DOHH2 (cell line): ENCODE measurements at regions not wholly inside any gene's neighbourhood (a gene's known extent, or its start where the extent isn't known, plus 50 kb on each side); places are given as distances from the start of the nearest gene placed in this dataset.

ENCODE experiments used
- H3F3A ChIP-seq: fragments of 200-600 bp; sonication (generic), shearing (Covaris generic); 2 replicates; pipeline ENCODE4 v1.6.0; 2016; ENCODE audit warnings: antibody characterized with exemption, mild to moderate bottlenecking; ENCODE audit not compliant: control insufficient read depth, insufficient read depth
- H3K27ac ChIP-seq: fragments of 200-600 bp; sonication (generic); 2 replicates; pipeline ENCODE4 v1.5.1; 2014; ENCODE audit warnings: low read depth, mild to moderate bottlenecking, low read length, moderate library complexity
- H3K27me3 ChIP-seq: fragments of 200-600 bp; sonication (generic); 2 replicates; pipeline ENCODE4 v1.6.1; 2014; ENCODE audit warnings: mild to moderate bottlenecking, low read length, mixed read lengths; ENCODE audit not compliant: control insufficient read depth
- H3K36me3 ChIP-seq: fragments of 200-600 bp; sonication (generic); 2 replicates; pipeline ENCODE4 v1.6.1; 2014; ENCODE audit warnings: mild to moderate bottlenecking, low read length, moderate library complexity, mixed read lengths; ENCODE audit not compliant: control insufficient read depth
- H3K4me1 ChIP-seq: fragments of 200-600 bp; sonication (generic); 2 replicates; pipeline ENCODE4 v1.6.1; 2014; ENCODE audit warnings: mild to moderate bottlenecking, low read length, mixed read lengths; ENCODE audit not compliant: control insufficient read depth
- H3K4me2 ChIP-seq: fragments of 200-600 bp; sonication (generic); 2 replicates; pipeline ENCODE4 v1.6.0; 2014; ENCODE audit warnings: mild to moderate bottlenecking, low read length, moderate library complexity
- H3K4me3 ChIP-seq: fragments of 200-600 bp; sonication (generic); 2 replicates; pipeline ENCODE4 v1.5.1; 2014; ENCODE audit warnings: mild to moderate bottlenecking, low read length, mixed read lengths
- H3K79me2 ChIP-seq: fragments of 200-600 bp; sonication (generic); 2 replicates; pipeline ENCODE4 v1.6.1; 2014; ENCODE audit warnings: mild to moderate bottlenecking, low read length, mixed read lengths; ENCODE audit not compliant: control insufficient read depth
- H3K9me2 ChIP-seq: fragments of 200-600 bp; sonication (generic); replicated peaks from 2 replicates; pipeline ENCODE4 v1.6.1; 2014; ENCODE audit warnings: mild to moderate bottlenecking, low read length, mixed read lengths; ENCODE audit not compliant: control insufficient read depth
- H3K9me3 ChIP-seq: fragments of 200-600 bp; sonication (generic); 2 replicates; pipeline ENCODE4 v1.6.1; 2014; ENCODE audit warnings: antibody characterized with exemption, low read length, mixed read lengths; ENCODE audit not compliant: control insufficient read depth, insufficient read depth
- H4K20me1 ChIP-seq: fragments of 200-600 bp; sonication (generic); 2 replicates; pipeline ENCODE4 v1.6.0; 2014; ENCODE audit warnings: low read depth, mild to moderate bottlenecking, antibody characterized with exemption, low read length, moderate library complexity; ENCODE audit not compliant: control insufficient read depth, insufficient read depth
- CTCF ChIP-seq: fragments of 200-600 bp; sonication (generic); IDR thresholded peaks from one replicate; pipeline ENCODE4 v1.5.1; 2014; ENCODE audit warnings: antibody characterized with exemption, mild to moderate bottlenecking, low read depth, low read length; ENCODE audit not compliant: poor library complexity, severe bottlenecking
- EZH2phosphoT487 ChIP-seq: fragments of 200-600 bp; sonication (generic); IDR thresholded peaks from 2 replicates; pipeline ENCODE4 v1.6.1; 2017; ENCODE audit warnings: borderline replicate concordance, mild to moderate bottlenecking, antibody characterized with exemption, low read length, moderate library complexity, mixed read lengths

GRCh38 chr5:166957782-166958181 is 1333.7 kb upstream of the WWC1 start:
- no peaks in the 10 kb centered on the region for H3K27me3 ChIP-seq
- no peaks in the 10 kb centered on the region for H3F3A ChIP-seq
- H3K4me1 ChIP-seq, result no peaks in the 10 kb centered on the region
- no peak overlapping the region for H3K27ac ChIP-seq
- H3K36me3 ChIP-seq, result no peaks in the 10 kb centered on the region
- no peak overlapping the region for H3K4me2 ChIP-seq
- TF ChIP-seq CTCF, result no peak
- no peak for TF ChIP-seq EZH2phosphoT487
- H3K4me3 ChIP-seq, result no peak overlapping the region
- H3K79me2 ChIP-seq, result no peaks in the 10 kb centered on the region
- no peaks in the 10 kb centered on the region for H3K9me2 ChIP-seq
- H4K20me1 ChIP-seq, result no peaks in the 10 kb centered on the region
- no peaks in the 10 kb centered on the region for H3K9me3 ChIP-seq

- no peaks in the 10 kb centered on the region for H3K9me2 ChIP-seq
- no peak overlapping the region for H3K27ac ChIP-seq
- no peaks in the 10 kb centered on the region for H3K27me3 ChIP-seq
- H4K20me1 ChIP-seq, result no peaks in the 10 kb centered on the region
- TF ChIP-seq EZH2phosphoT487 (no peak), CTCF (no peak)
- no peaks in the 10 kb centered on the region for H3K9me3 ChIP-seq
- no peaks in the 10 kb centered on the region for H3K4me1 ChIP-seq
- H3K36me3 ChIP-seq, result no peaks in the 10 kb centered on the region
- no peak overlapping the region for H3K4me3 ChIP-seq
- H3K79me2 ChIP-seq, result no peaks in the 10 kb centered on the region
- no peak overlapping the region for H3K4me2 ChIP-seq
- H3F3A ChIP-seq, result no peaks in the 10 kb centered on the region
These were observed 1331.7 kb upstream of the WWC1 start for GRCh38 chr5:166959766-166960165.

GRCh38 chr5:166961028-166961427 is 1330.4 kb upstream of the WWC1 start:
- Histone ChIP-seq H3K4me3 (no peak overlapping the region), H3K36me3 (no peaks in the 10 kb centered on the region), H3K27me3 (no peaks in the 10 kb centered on the region), H3F3A (no peaks in the 10 kb centered on the region), H3K79me2 (no peaks in the 10 kb centered on the region), H3K9me2 (no peaks in the 10 kb centered on the region), H4K20me1 (no peaks in the 10 kb centered on the region), H3K9me3 (no peaks in the 10 kb centered on the region), H3K27ac (no peak overlapping the region), H3K4me2 (no peak overlapping the region), H3K4me1 (no peaks in the 10 kb centered on the region)
- TF ChIP-seq CTCF, result peak; percentile 18
- no peak for TF ChIP-seq EZH2phosphoT487

GRCh38 chr5:166961913-166962312 is 1329.5 kb upstream of the WWC1 start:
- no peaks in the 10 kb centered on the region for H3K9me2 ChIP-seq
- no peaks in the 10 kb centered on the region for H3F3A ChIP-seq
- H3K4me3 ChIP-seq, result no peak overlapping the region
- TF ChIP-seq CTCF (no peak), EZH2phosphoT487 (no peak)
- H4K20me1 ChIP-seq, result no peaks in the 10 kb centered on the region
- no peaks in the 10 kb centered on the region for H3K4me1 ChIP-seq
- no peaks in the 10 kb centered on the region for H3K27me3 ChIP-seq
- no peaks in the 10 kb centered on the region for H3K9me3 ChIP-seq
- no peaks in the 10 kb centered on the region for H3K36me3 ChIP-seq
- H3K27ac ChIP-seq, result no peak overlapping the region
- H3K4me2 ChIP-seq, result no peak overlapping the region
- no peaks in the 10 kb centered on the region for H3K79me2 ChIP-seq
